Large intestine (tissue), 3 donors: ENCODE measurements at regions not wholly inside any gene's neighbourhood (a gene's known extent, or its start where the extent isn't known, plus 50 kb on each side); places are given as distances from the start of the nearest gene placed in this dataset.
"Not testable (repeated sequence)": the region's sequence is repeated elsewhere in the genome, so short reads cannot be mapped to it uniquely, and the experiment has no call there.

Source experiments
- DNase-seq, 2 donors: peaks; one replicate each; pipeline versions ENCODE4 v3.0.0 to v3.0.0-alpha.2; 2013
- H3K27ac ChIP-seq: one replicate; pipeline ENCODE4 v1.5.1; 2013; ENCODE audit warnings: low read length
- H3K27me3 ChIP-seq: 2 replicates; pipeline ENCODE4 v1.6.1; 2013; ENCODE audit warnings: low read length; ENCODE audit not compliant: control insufficient read depth, insufficient read depth
- H3K36me3 ChIP-seq: 2 replicates; pipeline ENCODE4 v1.6.1; 2013; ENCODE audit warnings: low read length; ENCODE audit not compliant: control insufficient read depth, insufficient read depth
- H3K4me1 ChIP-seq: one replicate; pipeline ENCODE4 v1.6.1; 2013; ENCODE audit warnings: low read length; ENCODE audit not compliant: control insufficient read depth, insufficient read depth
- H3K4me3 ChIP-seq: one replicate; pipeline ENCODE4 v1.5.1; 2013; ENCODE audit warnings: low read length
- H3K9me3 ChIP-seq: one replicate; pipeline ENCODE4 v1.6.1; 2013; ENCODE audit warnings: mild to moderate bottlenecking, low read depth, low read length, moderate library complexity; ENCODE audit not compliant: control insufficient read depth
- WGBS: methylation state at CpG from one replicate; pipeline ENCODE4 v1.1.5; 2013; ENCODE audit warnings: low lambda C conversion rate; ENCODE audit not compliant: insufficient coverage; 5-methylcytosine and 5-hydroxymethylcytosine counted together

- H3K27me3 ChIP-seq, result no peaks in the 10 kb centered on the region
These were observed 296.9 kb upstream of the SGK1 start for GRCh38 chr6:134614606-134615485.

GRCh38 chr6:134612128-134612527 lies 294.2 kb upstream of the SGK1 start:
- H3K4me3 ChIP-seq, H3K27ac ChIP-seq, DNase-seq, H3K9me3 ChIP-seq, H3K4me1 ChIP-seq, H3K27me3 ChIP-seq, H3K36me3 ChIP-seq: not testable (repeated sequence)
- WGBS, result no CpG with 5 or more reads among the region's 1 CpG

More at GRCh38 chr6:134614606-134615485, 296.9 kb upstream of the SGK1 start:
- no peak overlapping the region for H3K4me3 ChIP-seq
- H3K9me3 ChIP-seq, result no peaks in the 10 kb centered on the region
- no peak overlapping the region for H3K27ac ChIP-seq
- WGBS, result 80% methylated on average over 2 of the region's 5 CpGs
- DNase-seq, result no peak
- H3K4me1 ChIP-seq, result no peaks in the 10 kb centered on the region
- H3K36me3 ChIP-seq, result no peaks in the 10 kb centered on the region

GRCh38 chr6:134610411-134610810 lies 292.5 kb upstream of the SGK1 start:
- no peak for DNase-seq
- WGBS, result 83% methylated on average over 1 of the region's 2 CpGs
- no peaks in the 10 kb centered on the region for H3K9me3 ChIP-seq
- no peaks in the 10 kb centered on the region for H3K4me1 ChIP-seq
- no peak overlapping the region for H3K27ac ChIP-seq
- no peaks in the 10 kb centered on the region for H3K27me3 ChIP-seq
- no peak overlapping the region for H3K4me3 ChIP-seq
- H3K36me3 ChIP-seq, result no peaks in the 10 kb centered on the region

- H3K4me1 ChIP-seq, result no peaks in the 10 kb centered on the region
- no peak for DNase-seq
- H3K27me3 ChIP-seq, result no peaks in the 10 kb centered on the region
- no peaks in the 10 kb centered on the region for H3K36me3 ChIP-seq
- H3K9me3 ChIP-seq, result no peaks in the 10 kb centered on the region
- no peak overlapping the region for H3K27ac ChIP-seq
- WGBS, result no CpG with 5 or more reads among the region's 1 CpG
- H3K4me3 ChIP-seq, result no peak overlapping the region
These were observed 291.9 kb upstream of the SGK1 start for GRCh38 chr6:134609716-134610261.

GRCh38 chr6:134607411-134607810 lies 289.5 kb upstream of the SGK1 start:
- no peaks in the 10 kb centered on the region for H3K27me3 ChIP-seq
- no peak overlapping the region for H3K4me3 ChIP-seq
- WGBS, result no CpG with 5 or more reads among the region's 1 CpG
- peaks cover 5% of the 10 kb centered on the region for H3K9me3 ChIP-seq
- no peaks in the 10 kb centered on the region for H3K36me3 ChIP-seq
- DNase-seq, result no peak
- no peaks in the 10 kb centered on the region for H3K4me1 ChIP-seq
- H3K27ac ChIP-seq, result no peak overlapping the region

- Histone ChIP-seq H3K36me3 (no peaks in the 10 kb centered on the region), H3K27ac (no peak overlapping the region), H3K27me3 (no peaks in the 10 kb centered on the region), H3K9me3 (peaks cover 14% of the 10 kb centered on the region), H3K4me1 (no peaks in the 10 kb centered on the region), H3K4me3 (no peak overlapping the region)
- WGBS, result 96% methylated on average over 4 of the region's 10 CpGs
- no peak for DNase-seq
These were observed 287.1 kb upstream of the SGK1 start for GRCh38 chr6:134605034-134605433.

- DNase-seq, result no peak
- Histone ChIP-seq H3K27ac (no peak overlapping the region), H3K4me3 (no peak overlapping the region), H3K9me3 (peaks cover 14% of the 10 kb centered on the region), H3K4me1 (no peaks in the 10 kb centered on the region), H3K36me3 (no peaks in the 10 kb centered on the region), H3K27me3 (no peaks in the 10 kb centered on the region)
- WGBS, result no CpG with 5 or more reads among the region's 20 CpGs
These were observed 286.2 kb upstream of the SGK1 start for GRCh38 chr6:134604014-134604676.

GRCh38 chr6:134603561-134603960 lies 285.6 kb upstream of the SGK1 start:
- H3K27ac ChIP-seq, result no peak overlapping the region
- WGBS, result no CpG with 5 or more reads among the region's 4 CpGs
- no peak for DNase-seq

GRCh38 chr6:134602123-134602522 lies 284.2 kb upstream of the SGK1 start:
- H3K27ac ChIP-seq, result no peak overlapping the region
- peaks cover 14% of the 10 kb centered on the region for H3K9me3 ChIP-seq
- WGBS, result no CpG with 5 or more reads among the region's 1 CpG
- H3K36me3 ChIP-seq, result no peaks in the 10 kb centered on the region
- no peak for DNase-seq
- no peaks in the 10 kb centered on the region for H3K4me1 ChIP-seq
- H3K4me3 ChIP-seq, result no peak overlapping the region
- no peaks in the 10 kb centered on the region for H3K27me3 ChIP-seq

More at GRCh38 chr6:134603561-134603960, 285.6 kb upstream of the SGK1 start:
- H3K4me3 ChIP-seq, result no peak overlapping the region
- no peaks in the 10 kb centered on the region for H3K36me3 ChIP-seq
- no peaks in the 10 kb centered on the region for H3K4me1 ChIP-seq
- H3K27me3 ChIP-seq, result no peaks in the 10 kb centered on the region
- peaks cover 14% of the 10 kb centered on the region for H3K9me3 ChIP-seq

GRCh38 chr6:134600671-134601070 lies 282.8 kb upstream of the SGK1 start:
- DNase-seq, result no peak
- Histone ChIP-seq H3K27ac (no peak overlapping the region), H3K36me3 (no peaks in the 10 kb centered on the region), H3K4me1 (no peaks in the 10 kb centered on the region), H3K9me3 (peaks cover 14% of the 10 kb centered on the region), H3K4me3 (no peak overlapping the region), H3K27me3 (no peaks in the 10 kb centered on the region)
- no CpG with 5 or more reads among the region's 7 CpGs for WGBS
